Lower leg skin (tissue), 4 donors: ENCODE measurements at regions not wholly inside any gene's neighbourhood (a gene's known extent, or its start where the extent isn't known, plus 50 kb on each side); places are given as distances from the start of the nearest gene placed in this dataset.
"Not testable (repeated sequence)": the region's sequence is repeated elsewhere in the genome, so short reads cannot be mapped to it uniquely, and the experiment has no call there.

Experiments used
- DNase-seq, 2 donors: peaks; one replicate each; pipeline ENCODE4 v3.0.0-alpha.2; 2019; ENCODE audit warnings: low spot score in 2 of 2
- H3K4me3 ChIP-seq: fragments of 200-600 bp; sonication (generic); 2 replicates; pipeline ENCODE4 v1.5.1; 2017; ENCODE audit warnings: mild to moderate bottlenecking, low read depth; ENCODE audit not compliant: poor library complexity, severe bottlenecking
- POLR2A ChIP-seq, 2 donors: fragments of 450-650 bp; IDR thresholded peaks; one replicate each; pipeline ENCODE4 v1.6.1; 2016 to 2017; ENCODE audit warnings: antibody characterized with exemption in 2 of 2, mild to moderate bottlenecking in 1 of 2, moderate library complexity in 1 of 2
- WGBS, 2 donors: methylation state at CpG; one replicate each; pipeline ENCODE4 v1.1.5; 2018; 5-methylcytosine and 5-hydroxymethylcytosine counted together
- intact Hi-C: fragments of 100-400 bp; cut with DNase I; formaldehyde crosslinking; loops from one replicate; pipeline ENCODE4 v1.15.0; 2023; ENCODE audit warnings: low total_unique reads
- TF ChIP-seq, protein P1 (sequence below), 3 donors: fragments of 450-650 bp; IDR thresholded peaks; one replicate each; pipeline ENCODE4 v1.5.1; 2016; ENCODE audit warnings: antibody characterized with exemption in 3 of 3, mild to moderate bottlenecking in 3 of 3, moderate library complexity in 2 of 3

DNA sequence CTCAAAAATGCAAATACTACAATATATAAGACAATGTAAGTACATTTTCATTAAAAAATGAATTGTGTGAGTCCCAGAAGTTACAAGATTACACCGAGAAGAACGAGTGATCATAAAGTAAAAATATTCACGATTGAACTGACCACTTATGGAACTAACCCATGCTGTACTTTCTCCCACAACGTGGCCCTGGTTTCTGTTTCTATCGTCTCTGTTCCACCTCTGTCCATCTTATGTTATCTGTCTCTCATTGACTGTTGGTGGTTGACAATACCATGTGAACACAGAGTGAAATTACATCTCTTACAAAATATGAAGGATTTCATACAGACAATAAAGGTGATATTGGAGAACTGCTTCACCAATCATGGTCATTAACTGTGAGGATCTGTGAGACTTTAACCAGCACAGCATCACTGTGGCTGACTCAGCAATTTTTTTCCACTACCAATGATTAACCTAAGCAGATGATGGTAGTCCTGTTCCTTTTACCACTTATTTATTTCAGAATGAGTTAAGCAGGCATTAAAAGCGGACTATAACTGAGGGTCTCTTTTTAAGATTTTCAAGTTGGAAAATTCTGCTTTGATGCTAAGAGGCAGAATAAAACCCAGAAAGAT is 165.1 kb downstream of the TGFB2 start:
- DNase-seq = no peak
- H3K4me3 ChIP-seq = no peak overlapping the region
- WGBS, 2 donors = 87 to 89% methylated on average over 6 of the region's 6 CpGs
- TF ChIP-seq, protein P1, sequence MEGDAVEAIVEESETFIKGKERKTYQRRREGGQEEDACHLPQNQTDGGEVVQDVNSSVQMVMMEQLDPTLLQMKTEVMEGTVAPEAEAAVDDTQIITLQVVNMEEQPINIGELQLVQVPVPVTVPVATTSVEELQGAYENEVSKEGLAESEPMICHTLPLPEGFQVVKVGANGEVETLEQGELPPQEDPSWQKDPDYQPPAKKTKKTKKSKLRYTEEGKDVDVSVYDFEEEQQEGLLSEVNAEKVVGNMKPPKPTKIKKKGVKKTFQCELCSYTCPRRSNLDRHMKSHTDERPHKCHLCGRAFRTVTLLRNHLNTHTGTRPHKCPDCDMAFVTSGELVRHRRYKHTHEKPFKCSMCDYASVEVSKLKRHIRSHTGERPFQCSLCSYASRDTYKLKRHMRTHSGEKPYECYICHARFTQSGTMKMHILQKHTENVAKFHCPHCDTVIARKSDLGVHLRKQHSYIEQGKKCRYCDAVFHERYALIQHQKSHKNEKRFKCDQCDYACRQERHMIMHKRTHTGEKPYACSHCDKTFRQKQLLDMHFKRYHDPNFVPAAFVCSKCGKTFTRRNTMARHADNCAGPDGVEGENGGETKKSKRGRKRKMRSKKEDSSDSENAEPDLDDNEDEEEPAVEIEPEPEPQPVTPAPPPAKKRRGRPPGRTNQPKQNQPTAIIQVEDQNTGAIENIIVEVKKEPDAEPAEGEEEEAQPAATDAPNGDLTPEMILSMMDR (IDR thresholded peaks at IDR 0.05) = no peak
- no peak for TF ChIP-seq POLR2A (IDR thresholded peaks at IDR 0.05)
- intact Hi-C loops = no loop called here

DNA sequence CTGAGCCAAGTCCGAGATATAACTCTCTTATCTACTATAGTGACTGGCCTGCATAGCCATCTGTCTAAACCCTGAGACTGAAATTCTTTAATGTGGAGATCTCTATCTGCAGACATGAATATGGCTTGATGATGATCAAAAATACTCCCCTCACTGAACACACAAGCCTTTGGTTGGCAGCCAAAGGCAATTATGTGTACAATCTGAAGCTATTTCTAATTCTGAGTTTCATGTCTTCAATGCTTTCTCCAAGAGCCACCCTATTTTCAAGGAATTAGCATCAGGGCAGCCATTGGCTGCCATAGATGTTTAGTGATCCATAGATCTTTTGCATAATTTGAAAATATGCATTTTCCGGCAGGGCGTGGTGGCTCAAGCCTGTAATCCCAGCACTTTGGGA is 168.2 kb downstream of the TGFB2 start:
- WGBS, 2 donors = 90 to 93% methylated on average over 3 of the region's 3 CpGs
- DNase-seq = no peak
- no peak overlapping the region for H3K4me3 ChIP-seq
- no peak for TF ChIP-seq POLR2A (IDR thresholded peaks at IDR 0.05)
- TF ChIP-seq, protein P1 (IDR thresholded peaks at IDR 0.05) = no peak
- intact Hi-C loops = no loop called here

DNA sequence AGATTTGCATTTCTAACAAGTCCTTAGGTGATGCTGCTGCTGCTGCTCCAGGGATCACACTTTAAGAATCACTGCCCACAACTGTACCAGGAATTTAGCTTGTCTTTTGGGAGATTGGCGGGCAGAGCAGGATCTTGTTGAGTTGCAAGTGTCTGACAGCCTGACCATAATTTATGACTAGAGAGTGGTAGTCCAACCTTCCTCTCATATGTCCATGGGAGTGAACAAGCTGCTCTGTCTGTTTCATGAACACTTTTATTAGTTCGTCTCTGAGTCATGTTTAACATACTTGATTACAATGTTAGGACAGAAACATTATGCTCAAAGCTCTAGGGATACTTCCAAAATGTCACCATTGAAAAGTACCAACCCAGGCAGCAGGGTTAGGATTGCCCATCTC is 169.6 kb downstream of the TGFB2 start:
- DNase-seq = no peak
- WGBS, 2 donors = 93 to 95% methylated on average over 2 of the region's 2 CpGs
- TF ChIP-seq, protein P1 (IDR thresholded peaks at IDR 0.05) = no peak
- no peak for TF ChIP-seq POLR2A (IDR thresholded peaks at IDR 0.05)
- intact Hi-C loops = no loop called here
- H3K4me3 ChIP-seq = no peak overlapping the region

DNA sequence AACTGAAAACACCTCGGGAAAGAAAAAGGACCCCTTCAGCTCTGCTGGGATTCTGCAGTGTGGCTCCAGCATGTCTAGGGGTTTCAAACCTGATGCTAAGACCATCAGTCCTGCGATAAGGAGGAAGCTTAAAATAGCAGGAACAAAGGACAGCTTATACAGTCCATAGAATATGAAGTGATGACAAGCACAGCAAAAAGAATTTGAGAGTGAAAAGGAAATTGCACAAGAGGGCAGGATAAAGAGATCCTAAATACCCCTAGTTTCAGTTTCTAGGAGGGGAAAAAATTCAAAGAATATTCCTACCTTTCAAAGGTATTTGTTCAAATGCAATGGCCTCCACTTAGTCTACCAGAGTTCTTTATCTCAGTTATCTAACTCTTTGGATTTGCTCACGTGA is 171.4 kb downstream of the TGFB2 start:
- intact Hi-C loops = no loop called here
- no peak for DNase-seq
- no peak overlapping the region for H3K4me3 ChIP-seq
- TF ChIP-seq, protein P1 (IDR thresholded peaks at IDR 0.05) = no peak
- WGBS, 2 donors = 88% methylated on average over 3 of the region's 3 CpGs

DNA sequence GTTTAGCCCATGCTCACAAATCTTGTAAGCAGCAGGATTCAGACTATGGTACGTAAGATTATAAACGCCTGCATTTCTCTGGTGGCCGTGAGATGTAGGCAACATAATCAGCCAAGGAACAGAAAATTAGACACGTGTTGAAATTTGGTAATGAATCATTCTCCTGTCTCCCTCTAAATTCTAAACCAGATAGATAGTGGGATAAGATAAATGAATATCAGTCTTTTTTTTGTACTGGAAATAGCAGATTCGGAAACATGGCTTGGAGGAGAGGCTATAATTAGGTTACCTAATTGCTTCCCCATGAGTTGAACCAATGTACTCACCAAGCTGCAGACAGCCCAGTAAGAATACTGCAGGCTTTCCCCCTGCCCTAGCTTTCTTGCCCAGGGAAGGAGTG is 172.3 kb downstream of the TGFB2 start:
- 40 to 43% methylated on average over 5 of the region's 5 CpGs for WGBS, 2 donors
- TF ChIP-seq, protein P1 (IDR thresholded peaks at IDR 0.05) = no peak
- no peak for TF ChIP-seq POLR2A (IDR thresholded peaks at IDR 0.05)
- DNase-seq = no peak
- intact Hi-C loops = no loop called here
- H3K4me3 ChIP-seq = no peak overlapping the region

DNA sequence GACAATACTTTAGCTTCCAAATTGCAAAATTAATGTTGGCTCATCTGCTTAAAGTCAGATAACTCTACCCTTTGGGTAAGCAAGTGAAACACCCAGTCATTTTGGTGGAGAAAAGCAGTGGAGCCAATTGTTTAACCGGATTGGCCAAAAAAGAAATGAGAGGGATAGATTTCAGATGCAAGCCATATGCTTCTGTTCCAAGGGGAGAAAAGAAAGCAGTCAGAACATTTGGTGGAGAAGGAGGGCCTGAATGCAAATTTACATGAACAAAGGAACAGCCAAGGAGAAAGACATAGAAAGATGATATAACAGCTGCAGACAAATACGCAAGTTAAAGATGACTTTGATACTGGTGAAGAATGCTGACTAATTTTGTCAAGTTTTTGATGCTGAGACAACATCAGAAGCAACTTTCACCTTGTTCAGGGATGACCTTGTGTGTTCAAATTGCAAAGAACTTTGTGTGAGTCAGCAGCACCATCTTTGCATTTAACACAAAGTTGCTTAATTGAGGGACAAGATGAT is 173.1 kb downstream of the TGFB2 start:
- no peak for DNase-seq
- WGBS, 2 donors = 83 to 84% methylated on average over 2 of the region's 2 CpGs
- no peak overlapping the region for H3K4me3 ChIP-seq
- no peak for TF ChIP-seq POLR2A (IDR thresholded peaks at IDR 0.05)
- TF ChIP-seq, protein P1 (IDR thresholded peaks at IDR 0.05) = no peak
- intact Hi-C loops = no loop called here

DNA sequence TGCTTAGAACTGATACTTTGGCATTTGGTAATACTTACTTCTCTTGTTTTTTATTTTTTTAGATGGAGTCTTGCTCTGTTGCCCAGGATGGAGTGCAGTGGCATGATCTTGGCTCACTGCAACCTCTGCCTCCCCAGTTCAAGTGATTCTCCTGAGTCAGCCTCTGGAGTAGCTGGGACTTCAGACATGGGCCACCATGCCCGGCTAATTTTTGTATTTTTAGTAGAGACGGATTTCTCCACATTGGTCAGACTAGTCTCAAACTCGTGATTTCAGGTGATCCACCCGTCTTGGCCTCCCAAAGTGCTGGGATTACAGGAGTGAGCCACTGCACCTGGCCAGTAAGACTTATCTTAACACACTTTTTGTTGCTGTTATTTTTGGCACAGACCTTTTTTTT is 175.5 kb downstream of the TGFB2 start:
- DNase-seq, H3K4me3 ChIP-seq, intact Hi-C loops: not testable (repeated sequence)
- 94 to 95% methylated on average over 4 of the region's 4 CpGs for WGBS, 2 donors
